ENCODE measurements at regions not wholly inside any gene's neighbourhood (a gene's known extent, or its start where the extent isn't known, plus 50 kb on each side); places are given as distances from the start of the nearest gene placed in this dataset.

- Mint-ChIP-seq H3K4me3 (peak overlapping the region; percentile 75 to 76), H3K36me3 (ENCODE audit: insufficient read depth in 2 of 2) (no peaks in the 10 kb centered on the region), H3K9me3 (no peaks in the 10 kb centered on the region), H3K4me1 (ENCODE audit: low read depth) (peaks cover 18% of the 10 kb centered on the region), H3K27ac (no peak overlapping the region), H3K27me3 (ENCODE audit: low read depth) (peaks cover 46% of the 10 kb centered on the region)
- ATAC-seq (replicated peaks in 1 of 2) (no peak), DNase-seq (no peak)
Measured at GRCh38 chr3:156605686-156606605, 51.0 kb upstream of the SSR3 start.

GRCh38 chr3:156604642-156605144 is 49.8 kb upstream of the SSR3 start:
- Mint-ChIP-seq H3K27ac (no peak overlapping the region), H3K36me3 (ENCODE audit: insufficient read depth in 2 of 2) (no peaks in the 10 kb centered on the region), H3K4me3 (no peak overlapping the region), H3K4me1 (ENCODE audit: low read depth) (peaks cover 18% of the 10 kb centered on the region), H3K27me3 (ENCODE audit: low read depth) (peaks cover 46% of the 10 kb centered on the region), H3K9me3 (no peaks in the 10 kb centered on the region)
- ATAC-seq (replicated peaks in 1 of 2): no peak
- no peak for DNase-seq

All from activated T-cell treated with anti-CD3 and anti-CD28 coated beads, Interleukin-2, amount 50 U/mL, for 72 hours (primary cell).